ENCODE measurements at regions not wholly inside any gene's neighbourhood (a gene's known extent, or its start where the extent isn't known, plus 50 kb on each side); places are given as distances from the start of the nearest gene placed in this dataset.

GRCh38 chr2:163369111-163369510, 366.7 kb downstream of the FIGN start:
- intact Hi-C loops (cut with DNase I; ENCODE audit: low total_unique reads) (no loop called here), in situ Hi-C loops (cut with MboI; ENCODE audit: low sequenced_read_pairs in 4 of 4) (no loop called here)
- Histone ChIP-seq H3K27ac (no peak overlapping the region), H3K4me3 (no peak overlapping the region), H3K9me3 (no peaks in the 10 kb centered on the region), H3K36me3 (no peaks in the 10 kb centered on the region), H3K27me3 (no peaks in the 10 kb centered on the region), H3K4me1 (no peaks in the 10 kb centered on the region)
- ATAC-seq = no peak
- DNase-seq = no peak
- TF ChIP-seq CTCF (IDR thresholded peaks at IDR 0.05 in 4 of 5, conservative IDR thresholded peaks at IDR 0.05 in 1 of 5) = no peak
- TF ChIP-seq POLR2A (IDR thresholded peaks at IDR 0.05) = no peak

- intact Hi-C loops (cut with DNase I; ENCODE audit: low total_unique reads) = no loop called here
- Histone ChIP-seq H3K9me3 (no peaks in the 10 kb centered on the region), H3K4me3 (no peak overlapping the region), H3K27me3 (no peaks in the 10 kb centered on the region), H3K36me3 (no peaks in the 10 kb centered on the region), H3K27ac (no peak overlapping the region), H3K4me1 (no peaks in the 10 kb centered on the region)
- ATAC-seq = no peak
- no peak for DNase-seq
- in situ Hi-C loops (cut with MboI; ENCODE audit: low sequenced_read_pairs in 4 of 4) = no loop called here
- TF ChIP-seq POLR2A (IDR thresholded peaks at IDR 0.05) (no peak), CTCF (IDR thresholded peaks at IDR 0.05 in 4 of 5, conservative IDR thresholded peaks at IDR 0.05 in 1 of 5) (no peak)
Observed at GRCh38 chr2:163368655-163369054, 367.2 kb downstream of the FIGN start.

GRCh38 chr2:163367825-163368582, 367.8 kb downstream of the FIGN start:
- no peak for ATAC-seq
- H3K27me3 ChIP-seq = no peaks in the 10 kb centered on the region
- no peaks in the 10 kb centered on the region for H3K9me3 ChIP-seq
- no peak overlapping the region for H3K27ac ChIP-seq
- H3K36me3 ChIP-seq = no peaks in the 10 kb centered on the region
- no peak overlapping the region for H3K4me3 ChIP-seq
- intact Hi-C loops (cut with DNase I; ENCODE audit: low total_unique reads) (no loop called here), in situ Hi-C loops (cut with MboI; ENCODE audit: low sequenced_read_pairs in 4 of 4) (no loop called here)
- no peaks in the 10 kb centered on the region for H3K4me1 ChIP-seq
- DNase-seq = no peak
- no peak for TF ChIP-seq CTCF (IDR thresholded peaks at IDR 0.05 in 4 of 5, conservative IDR thresholded peaks at IDR 0.05 in 1 of 5)
- TF ChIP-seq POLR2A (IDR thresholded peaks at IDR 0.05) = no peak

GRCh38 chr2:163364736-163365135, 371.1 kb downstream of the FIGN start:
- no peaks in the 10 kb centered on the region for H3K4me1 ChIP-seq
- H3K27me3 ChIP-seq = no peaks in the 10 kb centered on the region
- no peaks in the 10 kb centered on the region for H3K36me3 ChIP-seq
- no peak overlapping the region for H3K27ac ChIP-seq
- ATAC-seq = no peak
- intact Hi-C loops (cut with DNase I; ENCODE audit: low total_unique reads) = no loop called here
- in situ Hi-C loops (cut with MboI; ENCODE audit: low sequenced_read_pairs in 4 of 4) = no loop called here
- no peak for DNase-seq
- no peak overlapping the region for H3K4me3 ChIP-seq
- H3K9me3 ChIP-seq = no peaks in the 10 kb centered on the region
- TF ChIP-seq POLR2A (IDR thresholded peaks at IDR 0.05) (no peak), CTCF (IDR thresholded peaks at IDR 0.05 in 4 of 5, conservative IDR thresholded peaks at IDR 0.05 in 1 of 5) (no peak)

GRCh38 chr2:163353551-163353950, 382.3 kb downstream of the FIGN start:
- Histone ChIP-seq H3K4me3 (no peak overlapping the region), H3K9me3 (no peaks in the 10 kb centered on the region), H3K27ac (no peak overlapping the region), H3K27me3 (no peaks in the 10 kb centered on the region), H3K4me1 (peaks cover 3 to 5% of the 10 kb centered on the region in 2 donors), H3K36me3 (no peaks in the 10 kb centered on the region)
- intact Hi-C loops (cut with DNase I; ENCODE audit: low total_unique reads) (no loop called here), in situ Hi-C loops (cut with MboI; ENCODE audit: low sequenced_read_pairs in 4 of 4) (no loop called here)
- no peak for ATAC-seq
- no peak for DNase-seq
- TF ChIP-seq CTCF (IDR thresholded peaks at IDR 0.05 in 4 of 5, conservative IDR thresholded peaks at IDR 0.05 in 1 of 5) = no peak
- TF ChIP-seq POLR2A (IDR thresholded peaks at IDR 0.05) = no peak
